IMR-90 (cell line): ENCODE measurements at regions not wholly inside any gene's neighbourhood (a gene's known extent, or its start where the extent isn't known, plus 50 kb on each side); places are given as distances from the start of the nearest gene placed in this dataset.
"Not testable (repeated sequence)": the region's sequence is repeated elsewhere in the genome, so short reads cannot be mapped to it uniquely, and the experiment has no call there.

Experiments
- ATAC-seq: fragments of 200-7000 bp; cut with Tn5 transposase; 2 replicates; pipeline ENCODE4 v1.9.1; 2020; ENCODE audit warnings: low read depth, mild to moderate bottlenecking, moderate library complexity
- BruUV-seq: library from RNA; stranded (reverse); fragments of 400-500 nt; replicated peaks from 2 replicates; lab custom pipeline; 2021; lab: Mats Ljungman, UMichigan
- CTCF ChIA-PET: fragments of 300-600 bp; formaldehyde crosslinking; extraction: SDS; loops from one replicate; lab custom pipeline; 2021; ENCODE audit warnings: antibody characterized with exemption; lab: Yijun Ruan, JAX
- POLR2A ChIA-PET: fragments of 300-600 bp; sonication (Branson Sonifier 250); formaldehyde crosslinking; loops from one replicate; lab custom pipeline; 2022; ENCODE audit warnings: antibody characterized with exemption; ENCODE audit not compliant: unreplicated experiment; lab: Charles Lee
- DNase-seq: peaks from one replicate; pipeline ENCODE4 v3.0.0; 2013
- H2AFZ ChIP-seq: replicated peaks from 2 replicates; pipeline ENCODE3; 2013; ENCODE audit warnings: low read length, mild to moderate bottlenecking; ENCODE audit not compliant: poor library complexity
- H2AK5ac ChIP-seq: 2 replicates; pipeline ENCODE4 v1.6.1; 2013; ENCODE audit warnings: low read depth, low read length, inconsistent platforms
- H2AK9ac ChIP-seq: replicated peaks from 2 replicates; pipeline ENCODE3; 2013; ENCODE audit warnings: mild to moderate bottlenecking, low read depth, low read length, moderate library complexity; ENCODE audit not compliant: poor library complexity
- H2BK120ac ChIP-seq: 2 replicates; pipeline ENCODE4 v1.6.1; 2013; ENCODE audit warnings: low read depth, low read length, inconsistent platforms
- H2BK15ac ChIP-seq: 3 replicates; pipeline ENCODE4 v1.6.1; 2013; ENCODE audit warnings: low read depth, low read length, inconsistent platforms
- H2BK20ac ChIP-seq: 2 replicates; pipeline ENCODE4 v1.6.1; 2013; ENCODE audit warnings: low read depth, mild to moderate bottlenecking, inconsistent platforms, low read length, moderate library complexity
- H2BK5ac ChIP-seq: 2 replicates; pipeline ENCODE4 v1.6.1; 2013; ENCODE audit warnings: mild to moderate bottlenecking, low read depth, low read length, inconsistent platforms; ENCODE audit not compliant: poor library complexity, severe bottlenecking
- H3K14ac ChIP-seq: replicated peaks from 2 replicates; pipeline ENCODE4 v1.6.1; 2013; ENCODE audit warnings: low read depth, low read length, inconsistent platforms
- H3K18ac ChIP-seq: 2 replicates; pipeline ENCODE4 v1.6.1; 2013; ENCODE audit warnings: low read depth, low read length, control low read depth
- H3K23ac ChIP-seq: 2 replicates; pipeline ENCODE4 v1.6.1; 2013; ENCODE audit warnings: low read depth, low read length, inconsistent platforms
- H3K27ac ChIP-seq: 2 replicates; pipeline ENCODE4 v1.5.1; 2013; ENCODE audit warnings: mild to moderate bottlenecking, control low read depth, low read length; ENCODE audit not compliant: insufficient read depth
- H3K27me3 ChIP-seq: 2 replicates; pipeline ENCODE4 v1.6.1; 2013; ENCODE audit warnings: low read length; ENCODE audit not compliant: control insufficient read depth, insufficient read depth
- H3K36me3 ChIP-seq: 2 replicates; pipeline ENCODE4 v1.6.1; 2013; ENCODE audit warnings: low read length, mixed read lengths; ENCODE audit not compliant: control insufficient read depth, insufficient read depth
- H3K4ac ChIP-seq: 2 replicates; pipeline ENCODE4 v1.6.1; 2013; ENCODE audit warnings: low read depth, low read length, inconsistent platforms
- H3K4me1 ChIP-seq: 2 replicates; pipeline ENCODE4 v1.6.1; 2013; ENCODE audit warnings: low read length, mixed read lengths; ENCODE audit not compliant: control insufficient read depth, insufficient read depth
- H3K4me2 ChIP-seq: 2 replicates; pipeline ENCODE4 v1.6.1; 2013; ENCODE audit warnings: low read depth, mild to moderate bottlenecking, control low read depth, low read length, moderate library complexity
- H3K4me3 ChIP-seq: 2 replicates; pipeline ENCODE4 v1.5.1; 2013; ENCODE audit warnings: low read depth, mild to moderate bottlenecking, control low read depth, low read length, moderate library complexity; ENCODE audit not compliant: insufficient read depth
- H3K56ac ChIP-seq: 2 replicates; pipeline ENCODE4 v1.6.1; 2013; ENCODE audit warnings: low read length, inconsistent platforms; ENCODE audit not compliant: insufficient read depth; ENCODE audit errors: extremely low read depth
- H3K79me1 ChIP-seq, 2 experiments: 2 replicates each; pipeline ENCODE4 v1.6.1; 2013; ENCODE audit warnings: low read length in 2 of 2, inconsistent platforms in 1 of 2, low read depth in 1 of 2
- H3K9ac ChIP-seq: 2 replicates; pipeline ENCODE4 v1.6.1; 2013; ENCODE audit warnings: low read depth, low read length, control low read depth
- H3K9me1 ChIP-seq: 2 replicates; pipeline ENCODE4 v1.6.1; 2013; ENCODE audit warnings: low read length, inconsistent platforms; ENCODE audit not compliant: insufficient read depth
- H3K9me3 ChIP-seq: 2 replicates; pipeline ENCODE4 v1.6.1; 2013; ENCODE audit warnings: low read length; ENCODE audit not compliant: control insufficient read depth, insufficient read depth
- H4K20me1 ChIP-seq: 2 replicates; pipeline ENCODE4 v1.6.1; 2013; ENCODE audit warnings: low read length, inconsistent platforms; ENCODE audit not compliant: insufficient read depth
- H4K5ac ChIP-seq: 2 replicates; pipeline ENCODE4 v1.6.1; 2013; ENCODE audit warnings: mild to moderate bottlenecking, low read depth, low read length, control low read depth
- H4K8ac ChIP-seq, 2 experiments: 2 replicates each; pipeline ENCODE4 v1.6.1; 2013; ENCODE audit warnings: low read depth in 2 of 2, low read length in 2 of 2, control low read depth in 1 of 2, inconsistent platforms in 1 of 2
- H4K91ac ChIP-seq: 2 replicates; pipeline ENCODE4 v1.6.1; 2013; ENCODE audit warnings: low read depth, low read length, inconsistent platforms; ENCODE audit not compliant: insufficient read depth
- WGBS, 2 experiments: methylation state at CpG; one replicate each; pipeline versions ENCODE4 v1.1.5 to v1.1.7; 2013; ENCODE audit warnings: missing lambda C conversion rate in 2 of 2; ENCODE audit not compliant: insufficient read length in 1 of 2; ENCODE audit errors: extremely low coverage in 2 of 2; 5-methylcytosine and 5-hydroxymethylcytosine counted together
- dilution Hi-C: fragments of 300-500 bp; cut with HindIII; formaldehyde crosslinking; loops from one replicate; pipeline ENCODE4 v1.14.3; 2018; ENCODE audit warnings: low sequenced_read_pairs; ENCODE audit not compliant: unreplicated experiment
- in situ Hi-C: fragments of 300-500 bp; cut with MboI; formaldehyde crosslinking; loops from 3 replicates; pipeline ENCODE4 v1.14.3; 2019; ENCODE audit warnings: low sequenced_read_pairs, inconsistent platforms, mixed read lengths
- intact Hi-C: fragments of 100-400 bp; cut with micrococcal nuclease; formaldehyde crosslinking; loops from 2 replicates; pipeline ENCODE4 v1.10.0; 2022

DNA sequence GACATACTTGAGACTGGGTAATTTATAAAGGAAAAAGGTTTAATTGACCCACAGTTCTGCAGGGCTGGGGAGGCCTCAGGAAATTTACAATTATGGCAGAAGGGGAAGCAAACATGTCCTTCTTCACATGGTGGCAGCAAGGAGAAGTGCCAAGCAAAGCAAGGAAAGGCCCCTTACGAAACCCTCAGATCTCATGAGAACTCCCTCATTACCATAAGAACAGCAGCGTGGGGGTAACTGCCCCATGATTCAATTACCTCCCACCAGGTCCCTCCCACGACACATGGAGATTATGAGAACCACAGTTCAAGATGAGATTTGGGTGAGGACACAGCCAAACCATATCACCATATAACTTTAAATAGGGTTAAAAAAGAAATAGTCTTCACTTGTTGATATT, 502.9 kb downstream of the PID1 start:
- H3K4me2 ChIP-seq, H2AK5ac ChIP-seq, H3K9me1 ChIP-seq, H3K18ac ChIP-seq, H3K79me1 ChIP-seq, H3K9ac ChIP-seq, H4K91ac ChIP-seq, BruUV-seq, H2BK20ac ChIP-seq, DNase-seq, H3K4me3 ChIP-seq, H3K9me3 ChIP-seq, intact Hi-C loops, H3K56ac ChIP-seq, H4K20me1 ChIP-seq, H2BK5ac ChIP-seq, H2BK120ac ChIP-seq, H4K5ac ChIP-seq, dilution Hi-C loops, H3K27ac ChIP-seq, H2AK9ac ChIP-seq, H3K23ac ChIP-seq, H3K4ac ChIP-seq, H2BK15ac ChIP-seq, H2AFZ ChIP-seq, H3K36me3 ChIP-seq, H3K4me1 ChIP-seq, ATAC-seq, CTCF ChIA-PET, H3K14ac ChIP-seq, POLR2A ChIA-PET, H4K8ac ChIP-seq, in situ Hi-C loops, H3K27me3 ChIP-seq: not testable (repeated sequence)
- WGBS, 2 experiments, result no CpG with 5 or more reads among the region's 3 CpGs
